ENCODE measurements at regions not wholly inside any gene's neighbourhood (a gene's known extent, or its start where the extent isn't known, plus 50 kb on each side); places are given as distances from the start of the nearest gene placed in this dataset.

- ATAC-seq (no peak), DNase-seq (ENCODE audit: low read depth, low spot score) (no peak)
- Histone ChIP-seq H2AFZ (ENCODE audit: low read depth, low read length, poor library complexity, severe bottlenecking) (no peak overlapping the region), H3K9me2 (ENCODE audit: insufficient read depth) (no peaks in the 10 kb centered on the region), H3K36me3 (ENCODE audit: control insufficient read depth in 1 of 2, insufficient read depth in 2 of 2, low read length in 2 of 2) (no peaks in the 10 kb centered on the region), H3K9ac (ENCODE audit: low read length) (no peak overlapping the region), H3K9me3 (ENCODE audit: control insufficient read depth in 1 of 2, insufficient read depth in 1 of 2, low read depth in 1 of 2, low read length in 2 of 2) (no peaks in the 10 kb centered on the region), H3K27ac (ENCODE audit: low read depth, low read length) (no peak overlapping the region), H3K4me3 (replicated peaks in 1 of 2; ENCODE audit: low read depth in 1 of 2, low read length in 2 of 2) (no peak overlapping the region), H3K79me2 (ENCODE audit: insufficient read depth, low read length) (no peaks in the 10 kb centered on the region), H3K4me2 (ENCODE audit: low read length) (no peak overlapping the region), H3K27me3 (ENCODE audit: insufficient read depth, low read length) (no peaks in the 10 kb centered on the region), H3K4me1 (ENCODE audit: control insufficient read depth in 1 of 2, insufficient read depth in 2 of 2, low read length in 2 of 2) (no peaks in the 10 kb centered on the region), H4K20me1 (ENCODE audit: insufficient read depth) (no peaks in the 10 kb centered on the region)
- ChIA-PET CTCF (no interaction called here), RAD21 (ENCODE audit: low non-redundant PET in 1 of 2, low total read pairs in 2 of 2, uncharacterized antibody in 2 of 2, unreplicated experiment in 2 of 2) (no interaction called here), POLR2A (no interaction called here)
- no TSS peak for BruUV-seq (replicated peaks)
- no peak for TF ChIP-seq FOSL1 (IDR thresholded peaks at IDR 0.05; ENCODE audit: low read depth)
- no peak for TF ChIP-seq EZH2 (IDR thresholded peaks at IDR 0.05)
- intact Hi-C loops (cut with micrococcal nuclease): no loop called here
Observed at GRCh38 chr2:145569108-145569507, 1049.2 kb upstream of the ZEB2 start.

GRCh38 chr2:145563741-145564615 lies 1044.1 kb upstream of the ZEB2 start:
- no peak overlapping the region for H3K27ac ChIP-seq (ENCODE audit: low read depth, low read length)
- ChIA-PET RAD21 (ENCODE audit: low non-redundant PET in 1 of 2, low total read pairs in 2 of 2, uncharacterized antibody in 2 of 2, unreplicated experiment in 2 of 2) (no interaction called here), CTCF (no interaction called here), POLR2A (no interaction called here)
- intact Hi-C loops (cut with micrococcal nuclease): no loop called here
- BruUV-seq (replicated peaks): no TSS peak
- TF ChIP-seq FOSL1 (IDR thresholded peaks at IDR 0.05; ENCODE audit: low read depth): no peak
- no peak for TF ChIP-seq JUND (IDR thresholded peaks at IDR 0.05)
- no peak for TF ChIP-seq MAX (IDR thresholded peaks at IDR 0.05)
- no peak for TF ChIP-seq ZBTB33 (IDR thresholded peaks at IDR 0.05; ENCODE audit: extremely low read depth, insufficient replicate concordance, low read length)
- no peak for TF ChIP-seq EZH2phosphoT487 (IDR thresholded peaks at IDR 0.05; ENCODE audit: borderline replicate concordance)
- TF ChIP-seq REST (IDR thresholded peaks at IDR 0.05; ENCODE audit: low read depth): no peak
- no peak for TF ChIP-seq SRF (IDR thresholded peaks at IDR 0.05; ENCODE audit: low read depth)
- TF ChIP-seq RAD21 (IDR thresholded peaks at IDR 0.05; ENCODE audit: low read depth): no peak
- TF ChIP-seq ATF3 (IDR thresholded peaks at IDR 0.05): no peak
- TF ChIP-seq EZH2 (IDR thresholded peaks at IDR 0.05): no peak
- no peaks in the 10 kb centered on the region for H4K20me1 ChIP-seq (ENCODE audit: insufficient read depth)
- no peaks in the 10 kb centered on the region for H3K4me1 ChIP-seq (ENCODE audit: control insufficient read depth in 1 of 2, insufficient read depth in 2 of 2, low read length in 2 of 2)
- ATAC-seq (no peak), DNase-seq (ENCODE audit: low read depth, low spot score) (no peak)
- no peak overlapping the region for H3K9ac ChIP-seq (ENCODE audit: low read length)
- H3K9me2 ChIP-seq (ENCODE audit: insufficient read depth): no peaks in the 10 kb centered on the region
- H3K4me2 ChIP-seq (ENCODE audit: low read length): no peak overlapping the region
- no peaks in the 10 kb centered on the region for H3K79me2 ChIP-seq (ENCODE audit: insufficient read depth, low read length)
- no peak overlapping the region for H2AFZ ChIP-seq (ENCODE audit: low read depth, low read length, poor library complexity, severe bottlenecking)
- H3K27me3 ChIP-seq (ENCODE audit: insufficient read depth, low read length): no peaks in the 10 kb centered on the region
- H3K36me3 ChIP-seq (ENCODE audit: control insufficient read depth in 1 of 2, insufficient read depth in 2 of 2, low read length in 2 of 2): no peaks in the 10 kb centered on the region
- no peaks in the 10 kb centered on the region for H3K9me3 ChIP-seq (ENCODE audit: control insufficient read depth in 1 of 2, insufficient read depth in 1 of 2, low read depth in 1 of 2, low read length in 2 of 2)
- no peak overlapping the region for H3K4me3 ChIP-seq (replicated peaks in 1 of 2; ENCODE audit: low read depth in 1 of 2, low read length in 2 of 2)
